Right lobe of liver (tissue), 4 donors: ENCODE measurements at regions not wholly inside any gene's neighbourhood (a gene's known extent, or its start where the extent isn't known, plus 50 kb on each side); places are given as distances from the start of the nearest gene placed in this dataset.

Experiments
- POLR2A ChIP-seq: fragments of 450-650 bp; IDR thresholded peaks from one replicate; pipeline ENCODE4 v1.6.1; 2017; ENCODE audit warnings: antibody characterized with exemption, mild to moderate bottlenecking
- TF ChIP-seq, protein P1 (sequence below), 4 donors: fragments of 200-600 bp in 3 of 4; fragments of 450-650 bp in 1 of 4; IDR thresholded peaks; one replicate each; pipeline versions ENCODE4 v1.5.1 to v1.8.0; 2016 to 2022; ENCODE audit warnings: antibody characterized with exemption in 4 of 4, mild to moderate bottlenecking in 2 of 4
- donor health status: DM: no; HTN: no; CAD: no.
- donor health status: DM: no; HTN: no; CAD: no.
- donor health status: DM: no; HTN: yes; CAD: no.

GRCh38 chr5:118777189-118777736 is 211.1 kb downstream of the DTWD2 start:
- TF ChIP-seq, protein P1, sequence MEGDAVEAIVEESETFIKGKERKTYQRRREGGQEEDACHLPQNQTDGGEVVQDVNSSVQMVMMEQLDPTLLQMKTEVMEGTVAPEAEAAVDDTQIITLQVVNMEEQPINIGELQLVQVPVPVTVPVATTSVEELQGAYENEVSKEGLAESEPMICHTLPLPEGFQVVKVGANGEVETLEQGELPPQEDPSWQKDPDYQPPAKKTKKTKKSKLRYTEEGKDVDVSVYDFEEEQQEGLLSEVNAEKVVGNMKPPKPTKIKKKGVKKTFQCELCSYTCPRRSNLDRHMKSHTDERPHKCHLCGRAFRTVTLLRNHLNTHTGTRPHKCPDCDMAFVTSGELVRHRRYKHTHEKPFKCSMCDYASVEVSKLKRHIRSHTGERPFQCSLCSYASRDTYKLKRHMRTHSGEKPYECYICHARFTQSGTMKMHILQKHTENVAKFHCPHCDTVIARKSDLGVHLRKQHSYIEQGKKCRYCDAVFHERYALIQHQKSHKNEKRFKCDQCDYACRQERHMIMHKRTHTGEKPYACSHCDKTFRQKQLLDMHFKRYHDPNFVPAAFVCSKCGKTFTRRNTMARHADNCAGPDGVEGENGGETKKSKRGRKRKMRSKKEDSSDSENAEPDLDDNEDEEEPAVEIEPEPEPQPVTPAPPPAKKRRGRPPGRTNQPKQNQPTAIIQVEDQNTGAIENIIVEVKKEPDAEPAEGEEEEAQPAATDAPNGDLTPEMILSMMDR (IDR thresholded peaks at IDR 0.05) = no peak
- TF ChIP-seq POLR2A = no peak
